Testis (tissue), 2 donors: ENCODE measurements at regions not wholly inside any gene's neighbourhood (a gene's known extent, or its start where the extent isn't known, plus 50 kb on each side); places are given as distances from the start of the nearest gene placed in this dataset.

Source experiments
- DNase-seq: peaks from one replicate; pipeline ENCODE4 v3.0.0-alpha.2; 2019
- H3K27ac ChIP-seq, 2 donors: fragments of 200-600 bp; sonication (generic); one replicate each; pipeline ENCODE4 v1.5.1; 2019
- H3K27me3 ChIP-seq: fragments of 200-600 bp; sonication (generic); one replicate; pipeline ENCODE4 v1.5.1; 2019
- H3K36me3 ChIP-seq: fragments of 200-600 bp; sonication (generic); one replicate; pipeline ENCODE4 v1.5.1; 2017; ENCODE audit warnings: low read depth; ENCODE audit errors: missing control alignments
- H3K4me1 ChIP-seq: fragments of 200-600 bp; sonication (generic); one replicate; pipeline ENCODE4 v1.5.1; 2019
- H3K4me3 ChIP-seq, 2 donors: fragments of 200-600 bp; sonication (generic); one replicate each; pipeline ENCODE4 v1.5.1; 2017 to 2019
- H3K9me3 ChIP-seq: fragments of 200-600 bp; sonication (generic); one replicate; pipeline ENCODE4 v1.5.1; 2017
- CTCF ChIP-seq, 3 experiments: fragments of 450-650 bp in 2 of 3; fragments of 200-600 bp in 1 of 3; sonication (generic) in 1 of 3; IDR thresholded peaks; one replicate each; pipeline ENCODE4 v1.5.1; 2016 to 2019; ENCODE audit warnings: antibody characterized with exemption in 3 of 3, mild to moderate bottlenecking in 2 of 3, moderate library complexity in 1 of 3
- POLR2A ChIP-seq: fragments of 450-650 bp; IDR thresholded peaks from one replicate; pipeline ENCODE4 v1.6.1; 2017; ENCODE audit warnings: antibody characterized with exemption, mild to moderate bottlenecking, moderate library complexity
- WGBS, 2 donors: methylation state at CpG; one replicate each; pipeline ENCODE4 v1.1.5; 2018; 5-methylcytosine and 5-hydroxymethylcytosine counted together
- intact Hi-C: fragments of 100-400 bp; cut with DNase I; formaldehyde crosslinking; loops from one replicate; pipeline ENCODE4 v1.15.1; 2023; ENCODE audit warnings: low total_unique reads

GRCh38 chr2:35168351-35168750 lies 1187.2 kb upstream of the CRIM1 start:
- Histone ChIP-seq H3K27ac (no peak overlapping the region), H3K27me3 (no peaks in the 10 kb centered on the region), H3K4me3 (no peak overlapping the region), H3K36me3 (no peaks in the 10 kb centered on the region), H3K4me1 (no peaks in the 10 kb centered on the region), H3K9me3 (no peaks in the 10 kb centered on the region)
- DNase-seq: no peak
- intact Hi-C loops: no loop called here
- TF ChIP-seq POLR2A: no peak
- TF ChIP-seq CTCF (IDR thresholded peaks at IDR 0.05): no peak

GRCh38 chr2:35163948-35164347 lies 1191.6 kb upstream of the CRIM1 start:
- Histone ChIP-seq H3K4me3 (no peak overlapping the region), H3K9me3 (no peaks in the 10 kb centered on the region), H3K4me1 (no peaks in the 10 kb centered on the region), H3K36me3 (no peaks in the 10 kb centered on the region), H3K27ac (no peak overlapping the region), H3K27me3 (no peaks in the 10 kb centered on the region)
- WGBS, 2 donors: 95 to 97% methylated on average over 2 of the region's 2 CpGs
- intact Hi-C loops: no loop called here
- no peak for TF ChIP-seq CTCF (IDR thresholded peaks at IDR 0.05)
- TF ChIP-seq POLR2A: no peak
- DNase-seq: no peak

- Histone ChIP-seq H3K27me3 (no peaks in the 10 kb centered on the region), H3K9me3 (no peaks in the 10 kb centered on the region), H3K4me3 (no peak overlapping the region), H3K4me1 (no peaks in the 10 kb centered on the region), H3K36me3 (no peaks in the 10 kb centered on the region), H3K27ac (no peak overlapping the region)
- TF ChIP-seq CTCF (IDR thresholded peaks at IDR 0.05) (no peak), POLR2A (no peak)
- 51 to 56% methylated on average over 4 of the region's 4 CpGs for WGBS, 2 donors
- intact Hi-C loops: no loop called here
- no peak for DNase-seq
These were observed 1194.7 kb upstream of the CRIM1 start for GRCh38 chr2:35160871-35161270.

GRCh38 chr2:35125871-35126270 lies 1229.7 kb upstream of the CRIM1 start:
- Histone ChIP-seq H3K36me3 (no peaks in the 10 kb centered on the region), H3K27ac (no peak overlapping the region), H3K27me3 (no peaks in the 10 kb centered on the region), H3K4me3 (no peak overlapping the region), H3K4me1 (no peaks in the 10 kb centered on the region), H3K9me3 (no peaks in the 10 kb centered on the region)
- intact Hi-C loops: no loop called here
- WGBS, 2 donors: 100% methylated on average over 1 of the region's 1 CpG
- DNase-seq: no peak
- no peak for TF ChIP-seq POLR2A
- no peak for TF ChIP-seq CTCF (IDR thresholded peaks at IDR 0.05)

GRCh38 chr2:35125278-35125677 lies 1230.3 kb upstream of the CRIM1 start:
- H3K27me3 ChIP-seq: no peaks in the 10 kb centered on the region
- H3K36me3 ChIP-seq: no peaks in the 10 kb centered on the region
- intact Hi-C loops: no loop called here
- DNase-seq: no peak
- no peaks in the 10 kb centered on the region for H3K9me3 ChIP-seq
- no peak for TF ChIP-seq POLR2A
- no peak for TF ChIP-seq CTCF (IDR thresholded peaks at IDR 0.05)
- H3K4me3 ChIP-seq: no peak overlapping the region
- H3K4me1 ChIP-seq: no peaks in the 10 kb centered on the region
- 90 to 95% methylated on average over 3 of the region's 4 CpGs for WGBS, 2 donors
- H3K27ac ChIP-seq: no peak overlapping the region
